Amniotic epithelial cell (primary cell): ENCODE measurements at regions not wholly inside any gene's neighbourhood (a gene's known extent, or its start where the extent isn't known, plus 50 kb on each side); places are given as distances from the start of the nearest gene placed in this dataset.
A peak's percentile ranks its signal among the peaks of the same experiment; 100 is the strongest.

Source experiments
- DNase-seq: peaks from one replicate; pipeline ENCODE4 v3.0.0-alpha.2; 2010; ENCODE audit warnings: low read depth

DNA sequence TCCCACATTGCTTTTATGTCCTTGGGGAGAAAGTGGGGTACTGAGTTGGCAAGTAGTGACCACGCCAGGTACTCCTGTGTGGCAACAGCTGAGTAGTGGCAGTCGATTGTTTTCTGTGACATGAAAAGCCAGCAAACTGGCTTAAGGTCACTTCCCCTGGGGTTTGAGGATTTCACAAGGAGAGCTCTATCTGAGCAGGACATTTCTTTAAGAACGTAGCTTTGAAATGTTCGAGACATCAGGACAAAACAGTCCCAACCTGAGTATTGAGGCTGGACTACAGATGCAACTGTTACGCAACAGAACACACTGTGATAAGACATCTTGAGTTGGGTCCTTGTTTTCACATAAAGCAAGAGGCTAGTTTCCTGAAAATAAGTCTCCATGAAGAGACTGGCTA lies 146.7 kb upstream of the KLF14 start:
- DNase-seq, result peak; percentile 76

DNA sequence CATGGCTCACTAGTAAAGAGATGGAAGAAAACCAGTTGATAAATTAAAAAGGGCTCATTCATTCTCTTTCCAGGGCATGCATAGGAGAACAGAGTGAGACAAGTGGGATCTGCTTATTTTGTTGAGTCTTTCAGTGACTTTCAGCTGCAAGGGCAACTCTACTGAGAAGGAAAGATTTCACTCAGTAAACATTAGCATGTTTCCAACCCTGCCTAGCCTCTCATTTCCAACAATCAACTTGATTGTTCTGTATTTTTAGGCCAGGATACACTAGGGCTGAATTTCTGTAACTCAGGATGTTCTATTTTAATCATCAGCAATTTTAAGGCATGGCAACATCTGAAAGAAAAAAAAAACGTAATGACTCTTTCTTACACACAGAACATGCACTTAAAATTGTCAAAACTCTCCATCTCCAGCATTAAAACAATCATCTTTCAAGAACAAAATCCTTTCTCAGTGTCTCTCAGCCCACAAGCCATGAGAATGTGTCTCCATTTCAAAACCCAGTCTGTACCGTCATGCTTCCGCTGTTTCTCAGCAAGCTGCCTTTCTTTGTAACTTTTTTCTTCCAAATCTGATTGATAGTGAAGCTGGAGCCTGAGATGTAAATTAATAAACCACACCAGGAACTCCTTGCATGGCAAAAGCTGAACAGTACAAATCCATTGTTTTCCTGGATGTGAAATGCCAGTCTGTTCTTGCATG lies 147.2 kb upstream of the KLF14 start:
- DNase-seq, result peak; percentile 44

DNA sequence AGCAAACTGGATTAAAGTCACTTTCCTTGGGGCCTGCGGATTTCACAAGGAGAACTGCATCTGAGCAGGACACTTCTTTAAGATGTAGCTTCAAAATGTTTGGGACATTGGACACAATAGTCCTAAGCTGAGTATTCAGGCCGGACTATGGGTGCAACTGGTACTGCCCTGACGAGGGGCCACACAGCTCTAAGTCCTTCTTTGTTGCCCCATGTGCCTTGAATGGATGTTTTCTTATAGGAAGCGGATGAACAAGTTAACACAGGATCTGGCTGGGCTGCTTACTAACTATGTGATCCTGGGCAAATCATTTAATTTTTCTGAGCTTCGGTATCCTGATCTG lies 147.8 kb upstream of the KLF14 start:
- DNase-seq, result no peak

DNA sequence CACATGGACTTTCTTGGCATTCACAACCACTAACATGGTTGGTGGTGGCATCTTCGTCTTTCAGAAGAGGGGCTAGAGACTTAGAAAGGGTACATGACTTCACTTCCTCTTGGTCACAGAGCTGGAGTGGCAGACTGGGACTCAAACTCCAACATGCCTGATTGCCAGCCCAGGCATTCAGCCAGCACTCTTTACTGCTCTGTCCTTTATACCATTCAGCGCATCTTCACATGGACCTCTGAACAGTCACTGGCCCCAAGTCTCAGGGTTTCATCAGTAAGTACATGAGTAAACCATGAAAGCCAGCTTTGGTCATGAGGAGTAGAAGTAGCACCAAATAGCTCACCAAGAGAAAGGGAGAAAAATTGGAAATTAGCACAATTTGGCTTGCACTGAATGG lies 148.4 kb upstream of the KLF14 start:
- no peak for DNase-seq

DNA sequence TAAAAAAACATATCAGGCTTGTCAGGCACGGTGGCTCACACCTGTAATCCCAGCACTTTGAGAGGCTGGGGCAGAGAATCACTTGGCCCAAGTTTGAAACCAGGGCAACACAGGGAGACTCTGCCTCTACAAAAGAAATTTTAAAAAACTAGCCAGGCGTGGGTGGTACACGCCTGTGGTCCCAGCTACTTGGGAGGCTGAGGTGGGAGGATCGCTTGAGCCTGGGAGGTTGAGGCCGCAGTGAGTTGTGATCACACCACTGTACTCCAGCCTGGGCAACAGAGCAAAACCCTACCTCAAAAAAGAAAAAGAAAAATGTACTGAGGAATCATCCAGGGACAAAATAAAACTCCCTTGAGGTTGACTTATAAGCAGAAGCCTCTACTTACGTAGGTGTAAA lies 149.9 kb upstream of the KLF14 start:
- no peak for DNase-seq

DNA sequence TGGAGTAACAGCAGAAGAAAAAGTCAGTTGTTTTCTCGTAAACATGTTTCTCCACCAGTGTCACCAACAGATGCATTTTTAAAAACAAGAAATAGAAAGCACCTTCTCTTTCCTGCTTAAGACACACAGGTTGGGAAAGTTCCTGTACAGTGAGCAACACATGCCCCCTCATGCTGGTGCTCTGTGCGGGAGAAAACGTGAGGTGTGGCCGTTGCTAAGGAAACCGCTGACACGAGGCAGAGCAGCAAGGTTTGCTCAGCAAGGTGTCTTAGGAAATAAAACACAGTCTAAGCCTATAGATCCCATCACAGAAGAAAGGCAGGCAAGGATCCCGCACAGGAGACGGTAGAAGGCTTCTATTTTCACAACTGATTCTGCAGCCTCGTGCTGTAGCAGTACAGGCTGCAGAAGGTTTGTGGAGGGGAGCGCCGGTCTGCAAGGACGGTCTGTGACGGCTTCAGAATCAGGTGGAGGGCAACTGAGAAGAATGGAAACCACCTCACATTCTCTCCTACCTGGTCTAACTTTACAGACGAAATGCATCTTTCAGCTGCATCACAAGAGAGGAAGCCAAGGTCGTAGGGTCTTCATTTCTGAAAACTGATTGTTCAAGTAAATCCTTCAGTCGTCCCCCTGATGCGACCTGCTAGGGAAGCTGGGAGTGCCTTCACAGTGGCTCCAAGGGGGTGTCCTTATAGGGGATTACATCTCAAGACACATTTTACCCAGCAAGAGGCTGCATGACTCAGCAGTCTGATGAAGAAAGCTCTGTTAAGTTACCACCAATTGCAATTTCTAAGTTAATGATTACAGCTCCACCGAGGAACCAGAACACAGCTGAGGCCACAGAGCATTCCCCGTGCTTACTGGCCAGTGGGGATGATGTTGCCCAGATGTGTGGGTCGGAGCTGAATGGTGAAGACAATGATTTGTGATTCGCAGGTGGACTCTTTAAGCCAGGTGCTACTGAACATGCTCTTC lies 150.7 kb upstream of the KLF14 start:
- DNase-seq, result peak; percentile 68

DNA sequence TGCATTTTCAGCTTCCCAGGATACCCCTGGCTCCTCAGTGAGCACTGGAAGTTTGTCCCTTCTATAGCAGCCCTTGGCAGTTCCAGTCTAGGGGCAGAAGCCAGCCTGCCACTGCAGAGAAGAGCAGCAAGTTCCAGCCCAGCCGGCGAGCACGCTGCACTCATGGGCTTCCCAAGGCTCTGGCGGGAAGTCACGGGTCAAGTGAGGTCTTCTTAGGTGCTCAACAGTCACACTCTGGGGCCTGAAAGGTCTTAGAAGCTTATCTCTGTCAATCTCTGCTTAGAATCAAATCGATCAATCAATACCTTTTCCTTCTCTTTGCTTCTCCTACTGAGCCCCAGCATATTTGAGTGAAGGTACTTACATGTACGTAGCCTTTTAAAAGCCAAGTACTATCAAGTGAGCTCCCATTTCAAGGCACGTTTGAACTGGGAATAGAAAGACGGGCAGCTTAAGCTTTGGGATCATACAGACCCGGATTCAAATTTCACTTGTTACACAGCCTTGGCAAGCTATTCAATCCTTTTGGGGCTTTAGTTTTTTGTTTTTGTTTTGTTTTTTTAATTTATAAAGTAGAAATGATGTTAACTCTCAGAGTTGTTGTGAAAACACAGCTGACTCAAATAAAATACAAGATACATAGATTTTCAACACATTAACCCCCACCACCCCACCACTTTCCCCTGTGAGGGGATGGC lies 152.6 kb upstream of the KLF14 start:
- no peak for DNase-seq

DNA sequence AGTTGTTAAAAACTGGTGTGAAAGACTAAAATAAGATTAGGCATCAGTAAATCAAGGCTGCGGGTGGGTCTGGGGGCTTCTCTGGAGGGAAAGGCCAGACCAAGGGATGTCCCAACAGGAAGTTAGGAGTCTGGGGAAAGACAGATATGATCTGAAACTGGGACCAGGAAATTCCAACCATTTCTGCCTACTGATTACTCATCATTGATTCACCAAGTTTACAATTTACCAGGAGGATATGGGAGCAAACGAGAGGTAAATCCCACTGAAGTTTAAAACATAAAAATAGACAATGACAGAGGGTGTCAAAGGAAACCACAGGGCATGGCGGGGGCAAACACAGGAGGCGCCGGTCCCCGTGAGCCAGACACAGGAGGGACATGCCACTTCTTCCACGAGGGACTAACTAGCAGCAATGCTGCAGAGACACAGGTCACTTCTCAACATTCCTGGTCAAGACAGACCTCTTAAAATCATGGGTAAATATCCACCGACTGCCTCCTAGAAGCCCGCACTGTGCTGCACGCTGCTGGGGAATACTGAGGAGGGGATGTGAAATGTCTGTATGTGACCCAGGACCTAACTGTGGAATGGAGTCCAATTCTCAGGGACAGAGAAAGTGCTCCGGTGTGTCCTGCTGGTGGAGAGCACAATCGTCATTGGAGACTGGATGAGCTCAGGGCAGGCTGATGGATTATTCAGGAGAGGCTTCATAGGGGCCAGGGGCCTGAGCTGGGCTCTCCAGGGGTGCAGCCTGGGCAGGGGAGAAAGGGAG lies 153.4 kb upstream of the KLF14 start:
- DNase-seq, result peak; percentile 90

DNA sequence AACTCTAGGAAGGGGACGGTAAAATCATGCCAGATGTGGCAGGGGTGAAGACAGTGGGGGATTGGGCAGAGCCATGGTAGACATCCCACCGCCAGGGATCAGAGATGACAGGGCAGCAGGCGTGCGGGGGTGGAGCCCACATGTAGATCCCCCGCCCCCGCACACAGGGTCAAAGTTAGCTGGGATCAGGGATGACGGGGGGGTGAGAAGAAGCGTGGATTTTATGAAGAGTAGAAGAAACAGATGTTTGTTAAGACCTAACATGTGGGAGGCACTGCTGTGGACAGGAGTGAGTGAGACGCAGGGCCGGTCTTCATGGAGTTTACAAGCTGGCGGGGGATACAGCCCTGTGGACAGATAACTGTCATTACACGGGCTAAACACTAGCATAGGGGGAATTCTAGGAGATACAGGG lies 154.0 kb upstream of the KLF14 start:
- peak; percentile 82 for DNase-seq

DNA sequence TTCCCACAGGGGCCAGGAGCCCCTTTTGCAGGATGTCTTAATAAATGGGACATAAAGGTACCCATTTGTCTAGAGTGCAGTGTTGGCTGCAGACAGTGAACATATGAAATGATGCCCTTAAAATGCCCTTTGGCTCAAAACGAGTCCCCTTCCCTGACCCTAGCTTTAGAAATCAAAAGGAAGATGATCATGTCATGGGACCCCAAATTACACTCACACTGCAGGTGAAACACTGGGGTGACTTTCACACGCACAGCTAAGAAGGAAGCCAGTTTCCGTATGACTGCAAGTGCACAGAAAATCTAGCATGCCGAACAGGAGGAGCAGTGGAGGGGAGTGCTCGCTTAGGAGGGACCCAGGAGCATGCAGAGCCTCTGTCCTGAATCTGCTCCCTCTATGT lies 154.5 kb upstream of the KLF14 start:
- DNase-seq, result no peak

DNA sequence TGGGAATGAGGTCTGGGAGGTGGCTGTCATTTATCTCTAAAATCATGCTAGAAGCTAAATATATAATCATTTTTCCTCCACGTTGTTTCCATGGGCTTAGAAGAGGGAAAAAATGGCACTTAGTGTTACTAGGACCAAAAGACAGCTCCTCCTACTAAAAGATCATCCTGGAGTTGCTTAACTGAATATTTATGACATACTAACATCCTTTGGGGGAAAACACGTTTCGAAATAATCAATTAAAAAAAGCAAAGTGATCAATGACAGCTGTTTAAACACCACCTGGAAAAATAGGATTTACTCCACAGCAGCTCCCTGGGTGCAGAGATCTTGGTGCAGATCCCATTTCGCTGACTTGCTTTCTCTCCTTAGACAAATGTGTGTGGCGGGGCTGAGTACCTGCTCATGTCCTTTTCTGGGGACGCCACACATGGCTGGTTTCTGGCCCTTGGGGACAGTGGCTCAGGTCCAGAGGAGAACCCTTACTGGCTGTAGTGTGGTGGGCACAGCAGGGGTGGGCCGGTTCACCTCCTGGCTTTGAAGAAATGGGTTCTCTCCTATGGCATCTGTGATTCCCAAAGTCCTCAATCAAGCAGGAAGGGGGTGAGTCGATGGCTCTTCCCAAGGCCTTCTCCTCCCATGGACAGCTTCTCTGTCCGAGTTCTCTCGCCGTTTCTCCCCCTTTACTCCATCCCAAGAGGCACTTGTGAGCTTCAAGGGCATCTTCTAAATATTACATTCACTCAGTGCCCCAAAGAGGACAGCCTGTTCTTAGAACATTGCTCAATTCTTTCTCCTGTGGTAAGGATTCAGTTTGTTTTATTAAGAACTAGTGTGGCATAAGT lies 156.4 kb upstream of the KLF14 start:
- DNase-seq, result peak; percentile 92

DNA sequence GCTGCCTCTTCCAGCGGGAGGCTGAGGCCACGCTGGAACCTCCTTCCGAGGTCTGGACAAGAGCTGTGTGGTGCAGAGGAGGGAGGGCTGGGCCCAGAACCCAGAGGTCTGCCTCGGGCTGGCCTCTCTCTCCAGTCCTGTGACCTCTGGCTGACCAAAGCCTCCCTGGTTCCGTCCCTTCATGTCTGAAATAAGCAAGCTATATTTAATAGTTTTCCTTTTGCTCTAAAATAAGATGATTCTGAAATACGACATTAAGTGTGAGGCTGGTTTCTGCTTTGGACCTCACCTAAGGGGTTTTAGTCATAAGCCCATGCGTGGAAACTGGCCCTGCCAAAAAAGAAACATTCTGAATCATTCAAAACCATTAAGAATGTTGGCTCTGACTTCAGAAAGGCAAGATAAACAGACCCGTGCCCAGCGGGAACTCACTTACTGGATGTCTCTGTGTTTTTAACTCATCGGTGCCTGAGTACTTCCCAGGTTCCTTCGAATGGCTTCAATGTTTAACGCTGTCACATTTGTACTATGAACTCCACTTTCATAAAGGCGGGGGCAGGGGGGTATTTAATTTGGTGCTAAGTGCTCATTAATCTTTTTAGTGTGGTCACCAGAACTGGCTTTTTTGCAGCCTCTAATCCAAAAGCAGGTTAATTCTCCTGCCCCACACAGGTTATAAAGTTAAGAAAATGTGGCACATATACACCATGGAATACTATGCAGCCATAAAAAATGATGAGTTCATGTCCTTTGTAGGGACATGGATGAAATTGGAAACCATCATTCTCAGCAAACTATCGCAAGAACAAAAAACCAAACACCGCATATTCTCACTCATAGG lies 157.5 kb upstream of the KLF14 start:
- peak; percentile 96 for DNase-seq

DNA sequence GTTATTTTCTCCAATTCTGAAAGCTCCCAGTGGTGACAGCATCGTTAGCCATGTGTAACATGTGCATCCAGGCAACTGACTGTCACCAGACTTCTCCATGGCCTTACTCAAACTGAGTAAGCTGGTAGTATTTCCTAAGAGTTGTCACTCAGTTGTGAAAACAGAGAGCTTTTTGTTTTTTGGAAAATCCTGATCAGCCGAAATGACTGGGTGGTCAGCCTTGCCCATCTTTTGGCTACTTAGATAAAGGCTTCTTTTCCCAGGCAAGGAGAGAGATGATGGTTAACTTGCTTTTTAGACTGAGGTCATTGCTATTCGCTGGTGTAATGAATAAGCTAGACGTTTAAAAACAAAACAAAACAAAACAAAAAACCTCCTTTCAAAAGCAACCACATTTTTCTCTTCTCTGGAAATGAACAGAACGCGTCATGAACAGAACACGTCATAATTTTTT lies 159.5 kb upstream of the KLF14 start:
- peak; percentile 74 for DNase-seq

DNA sequence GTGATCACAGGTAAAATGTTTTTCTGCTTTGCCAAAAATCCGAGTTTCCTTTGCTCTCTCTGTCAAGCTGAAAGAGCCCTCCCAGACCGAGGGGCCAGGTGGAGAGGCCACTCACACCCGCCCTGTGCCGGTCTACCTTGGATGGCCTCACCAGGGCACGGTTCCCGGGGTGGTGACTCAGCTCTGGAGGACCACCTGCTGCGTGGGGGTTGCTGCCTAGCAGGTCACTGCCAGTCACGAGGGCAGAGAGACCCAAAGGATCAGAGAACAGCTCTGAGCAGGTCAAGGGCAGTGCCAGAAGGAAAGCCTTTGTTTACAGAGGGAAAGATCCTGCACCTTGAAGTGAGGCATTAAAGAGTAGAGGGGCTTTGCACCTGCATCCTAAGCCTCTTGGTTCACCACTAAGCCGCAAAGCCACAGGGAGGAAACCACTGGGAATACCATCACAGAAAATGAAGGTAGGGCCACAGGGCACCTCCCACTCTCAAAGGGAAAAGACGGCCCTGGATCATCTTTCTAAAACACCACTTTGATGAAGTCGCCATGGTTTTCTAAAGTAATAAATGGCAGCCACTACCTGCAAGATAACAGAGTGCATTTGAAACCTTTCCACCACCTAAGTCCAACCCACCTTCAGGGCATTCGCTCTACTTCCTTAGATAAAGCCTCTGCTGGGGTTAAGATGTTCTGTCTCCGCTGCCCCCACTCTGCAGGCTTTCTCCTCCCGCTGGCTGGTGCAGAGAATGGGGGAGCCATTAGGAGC lies 160.3 kb upstream of the KLF14 start:
- DNase-seq, result peak; percentile 73

DNA sequence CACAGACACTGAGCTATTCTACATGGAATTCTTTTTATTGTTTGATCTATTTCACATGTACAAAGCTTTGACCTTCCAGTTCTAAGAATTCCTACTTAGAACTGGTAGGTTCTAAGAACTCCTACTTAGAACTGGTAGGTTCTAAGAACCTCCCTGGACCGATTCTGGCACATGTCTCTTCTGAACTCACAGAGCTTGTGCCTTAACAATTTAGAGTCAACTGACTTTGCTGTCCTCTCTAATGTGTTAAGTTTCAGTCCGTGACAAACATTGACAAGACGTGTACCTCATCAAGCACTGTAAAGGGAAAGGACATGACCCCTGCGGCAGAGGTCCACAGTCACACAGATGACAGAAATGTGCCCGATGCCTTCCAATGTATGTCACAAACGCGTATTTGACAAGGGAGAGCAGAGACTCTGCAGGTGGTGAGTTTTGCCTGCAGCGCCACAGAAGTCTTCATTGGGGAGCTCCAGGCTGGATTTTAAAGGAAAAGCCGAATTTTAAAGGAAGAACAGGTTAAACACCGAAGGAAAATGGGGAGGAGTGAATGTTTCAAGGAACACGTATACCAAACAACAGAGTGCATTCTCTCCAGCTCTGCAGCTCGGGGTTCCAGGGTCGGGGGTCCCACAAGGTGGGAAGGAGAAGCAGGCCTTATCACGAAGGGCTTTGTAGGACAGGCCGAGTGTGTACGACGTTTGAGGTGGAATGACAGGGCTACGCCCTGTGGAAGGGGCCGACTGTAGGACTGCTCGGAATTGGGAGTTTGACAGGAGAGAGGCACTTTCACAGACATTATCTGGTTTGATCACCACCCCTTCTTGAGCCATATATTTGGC lies 161.1 kb upstream of the KLF14 start:
- no peak for DNase-seq

DNA sequence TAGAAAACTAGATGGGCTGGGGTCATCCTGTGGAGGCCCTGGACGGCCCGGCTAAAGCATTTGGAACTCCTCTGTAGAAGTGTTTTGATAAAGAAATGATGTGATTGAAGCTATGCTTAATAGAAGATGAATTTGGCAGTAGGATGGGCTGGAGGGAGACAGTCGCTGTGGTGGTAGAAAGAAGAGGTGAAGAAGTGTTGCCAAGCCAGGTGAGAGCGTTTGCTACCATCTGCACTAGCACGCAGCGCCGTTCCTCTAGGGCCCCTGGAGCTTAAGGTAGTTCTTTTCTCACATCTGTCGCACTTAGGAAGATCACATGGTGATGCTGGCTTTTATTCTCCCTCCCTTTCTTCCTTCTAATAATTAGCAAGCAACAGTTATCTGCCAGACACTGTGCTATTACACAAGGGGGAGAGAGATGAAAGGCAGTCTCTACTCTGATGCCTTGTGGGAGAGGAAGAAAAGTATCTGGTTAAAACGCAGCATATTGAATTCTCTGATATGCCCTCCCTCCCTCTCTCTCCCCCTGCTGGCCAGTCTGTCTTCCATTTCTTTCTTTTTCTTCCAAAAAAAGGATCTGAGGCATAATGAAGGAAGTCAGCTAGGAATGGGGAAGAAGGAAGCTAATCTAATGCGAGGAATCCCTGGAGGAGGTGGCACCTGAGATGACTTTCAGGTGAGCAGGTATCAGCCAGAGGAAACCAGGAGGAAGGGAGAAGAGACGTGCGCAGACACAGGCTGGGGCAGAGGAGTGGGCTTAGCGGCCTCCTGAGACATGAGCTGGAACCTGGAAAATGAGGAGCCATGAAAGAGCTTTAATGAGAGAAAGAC lies 162.3 kb upstream of the KLF14 start:
- peak; percentile 75 for DNase-seq

DNA sequence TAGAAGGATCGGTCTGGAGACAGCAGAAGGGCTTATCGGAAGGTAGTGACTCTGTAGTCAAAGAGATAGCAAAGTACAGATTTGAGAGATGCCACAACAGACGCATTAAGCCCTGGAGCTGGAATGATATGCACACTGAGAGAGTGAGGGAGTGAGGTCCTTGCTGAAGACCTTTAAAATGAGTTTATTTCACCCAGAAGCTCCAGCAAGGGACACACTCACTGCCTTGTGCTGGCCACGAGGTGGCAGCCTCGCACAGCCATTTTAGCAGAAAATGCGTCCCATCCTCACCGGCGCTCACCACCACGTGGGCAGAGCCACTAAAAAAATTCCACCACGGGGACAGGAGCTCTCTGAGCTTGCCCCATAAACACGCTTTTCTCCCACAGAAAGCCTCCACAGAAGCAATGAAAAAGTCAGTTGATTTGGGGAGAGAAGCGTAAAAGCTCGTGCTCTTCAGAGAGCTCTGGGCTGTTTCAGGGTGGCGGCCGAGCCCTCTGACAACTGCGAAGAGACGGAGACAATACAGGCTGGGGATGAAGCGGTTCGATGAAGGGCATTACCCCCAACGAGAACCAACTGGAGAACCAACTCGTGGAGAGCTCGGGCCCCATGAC lies 163.0 kb upstream of the KLF14 start:
- peak; percentile 71 for DNase-seq
